ENCODE measurements at regions not wholly inside any gene's neighbourhood (a gene's known extent, or its start where the extent isn't known, plus 50 kb on each side); places are given as distances from the start of the nearest gene placed in this dataset.
"Not testable (repeated sequence)": the region's sequence is repeated elsewhere in the genome, so short reads cannot be mapped to it uniquely, and the experiment has no call there.

- TF ChIP-seq Cebpa-rat (IDR thresholded peaks at IDR 0.05) = no peak
- Histone ChIP-seq H3K9ac (no peak overlapping the region), H3K9me3 (no peaks in the 10 kb centered on the region), H4K20me1 (no peaks in the 10 kb centered on the region), H3K4me2 (no peak overlapping the region), H3K27me3 (no peaks in the 10 kb centered on the region), H3K4me3 (no peak overlapping the region), H3K4me1 (no peaks in the 10 kb centered on the region), H3K27ac (no peak overlapping the region), H3K36me3 (no peaks in the 10 kb centered on the region)
These were observed 958.3 kb downstream of the GALC start for GRCh38 chr14:87034680-87035079.

- H3K4me3 ChIP-seq = no peak overlapping the region
- no peaks in the 10 kb centered on the region for H3K27me3 ChIP-seq
- no peak overlapping the region for H3K4me2 ChIP-seq
- TF ChIP-seq Cebpa-rat (IDR thresholded peaks at IDR 0.05) = no peak
- no peaks in the 10 kb centered on the region for H3K36me3 ChIP-seq
- H3K27ac ChIP-seq = no peak overlapping the region
- no peaks in the 10 kb centered on the region for H3K9me3 ChIP-seq
- H3K4me1 ChIP-seq = no peaks in the 10 kb centered on the region
- no peaks in the 10 kb centered on the region for H4K20me1 ChIP-seq
- no peak overlapping the region for H3K9ac ChIP-seq
These were observed 962.8 kb downstream of the GALC start for GRCh38 chr14:87030197-87030596.

DNA sequence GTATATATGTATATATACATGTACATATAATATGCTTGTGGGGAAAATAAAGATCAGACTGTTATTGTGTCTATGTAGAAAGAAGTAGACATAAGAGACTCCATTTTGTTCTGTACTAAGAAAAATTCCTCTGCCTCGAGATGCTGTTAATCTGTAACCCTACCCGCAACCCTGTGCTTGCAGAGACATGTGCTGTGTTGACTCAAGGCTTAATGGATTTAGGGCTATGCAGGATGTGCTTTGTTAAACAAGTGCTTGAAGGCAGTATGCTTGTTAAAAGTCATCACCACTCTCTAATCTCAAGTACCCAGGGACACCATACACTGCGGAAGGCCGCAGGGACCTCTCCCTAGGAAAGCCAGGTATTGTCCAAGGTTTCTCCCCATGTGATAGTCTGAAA, 972.9 kb downstream of the GALC start:
- not testable (repeated sequence) for H3K27me3 ChIP-seq, H3K9me3 ChIP-seq, H3K4me3 ChIP-seq, H3K9ac ChIP-seq, H3K4me1 ChIP-seq, H4K20me1 ChIP-seq, H3K4me2 ChIP-seq, H3K36me3 ChIP-seq, H3K27ac ChIP-seq

DNA sequence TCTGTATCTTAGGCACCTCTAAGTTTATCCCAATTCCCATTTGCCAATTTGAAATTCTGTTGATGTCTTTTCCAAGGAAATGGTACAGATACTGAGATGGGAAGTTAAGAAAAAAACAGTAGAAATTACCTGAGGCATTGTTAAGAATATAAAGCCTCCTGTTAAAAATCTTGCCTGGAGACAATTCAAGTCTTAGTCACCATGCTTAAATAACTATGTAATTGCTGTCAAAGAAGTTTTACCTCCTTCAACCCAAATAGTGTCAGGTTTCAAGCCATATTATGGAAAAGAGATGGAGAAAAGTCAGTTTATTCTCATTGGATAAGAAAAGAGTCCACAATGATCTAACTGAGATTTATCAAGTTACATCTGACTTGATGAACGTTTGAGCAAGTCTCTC, 974.7 kb downstream of the GALC start:
- H3K4me1 ChIP-seq = no peaks in the 10 kb centered on the region
- no peak overlapping the region for H3K9ac ChIP-seq
- no peak overlapping the region for H3K27ac ChIP-seq
- no peaks in the 10 kb centered on the region for H4K20me1 ChIP-seq
- H3K9me3 ChIP-seq = no peaks in the 10 kb centered on the region; the same call in 1 of the 2 replicates
- no peaks in the 10 kb centered on the region for H3K36me3 ChIP-seq
- TF ChIP-seq Cebpa-rat (IDR thresholded peaks at IDR 0.05) = no peak
- H3K4me3 ChIP-seq = no peak overlapping the region
- H3K27me3 ChIP-seq = no peaks in the 10 kb centered on the region
- no peak overlapping the region for H3K4me2 ChIP-seq

DNA sequence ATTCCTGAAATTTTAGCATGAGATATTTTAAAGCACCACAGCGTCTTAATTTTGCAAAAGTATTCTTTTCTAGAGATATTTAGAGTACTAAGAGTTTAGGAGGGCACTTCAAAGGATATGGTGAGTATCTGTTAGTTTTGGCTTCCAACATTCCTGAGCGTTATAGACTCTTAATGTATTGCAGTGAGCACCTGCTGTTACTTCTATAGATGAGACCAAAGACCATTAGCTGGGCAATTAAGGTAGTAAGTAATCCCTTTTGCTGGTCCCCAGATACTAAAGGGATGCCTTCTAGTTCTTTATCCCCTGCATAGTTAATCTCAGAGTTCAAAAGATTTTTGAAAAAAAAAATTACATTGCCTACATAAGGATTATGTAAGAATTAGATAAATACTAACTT, 975.6 kb downstream of the GALC start:
- no peaks in the 10 kb centered on the region for H4K20me1 ChIP-seq
- H3K4me2 ChIP-seq = no peak overlapping the region
- H3K36me3 ChIP-seq = no peaks in the 10 kb centered on the region
- no peaks in the 10 kb centered on the region for H3K4me1 ChIP-seq
- H3K4me3 ChIP-seq = no peak overlapping the region
- no peak overlapping the region for H3K9ac ChIP-seq
- H3K27ac ChIP-seq = no peak overlapping the region
- TF ChIP-seq Cebpa-rat (IDR thresholded peaks at IDR 0.05) = no peak
- no peaks in the 10 kb centered on the region; the same call in 1 of the 2 replicates for H3K9me3 ChIP-seq
- H3K27me3 ChIP-seq = no peaks in the 10 kb centered on the region

- TF ChIP-seq Cebpa-rat (IDR thresholded peaks at IDR 0.05) = no peak
- Histone ChIP-seq H3K27me3 (no peaks in the 10 kb centered on the region), H4K20me1 (no peaks in the 10 kb centered on the region), H3K27ac (no peak overlapping the region), H3K9me3 (no peaks in the 10 kb centered on the region), H3K9ac (no peak overlapping the region), H3K4me3 (no peak overlapping the region), H3K36me3 (no peaks in the 10 kb centered on the region), H3K4me1 (no peaks in the 10 kb centered on the region), H3K4me2 (no peak overlapping the region)
These were observed 978.1 kb downstream of the GALC start for GRCh38 chr14:87014856-87015255.

- no peak for TF ChIP-seq Cebpa-rat (IDR thresholded peaks at IDR 0.05)
- no peak overlapping the region for H3K27ac ChIP-seq
- H3K4me3 ChIP-seq = no peak overlapping the region
- no peaks in the 10 kb centered on the region for H3K4me1 ChIP-seq
- H3K27me3 ChIP-seq = no peaks in the 10 kb centered on the region
- no peaks in the 10 kb centered on the region for H3K9me3 ChIP-seq
- no peak overlapping the region for H3K4me2 ChIP-seq
- H4K20me1 ChIP-seq = no peaks in the 10 kb centered on the region
- H3K9ac ChIP-seq = no peak overlapping the region
- H3K36me3 ChIP-seq = no peaks in the 10 kb centered on the region
These were observed 979.4 kb downstream of the GALC start for GRCh38 chr14:87013583-87013982.

DNA sequence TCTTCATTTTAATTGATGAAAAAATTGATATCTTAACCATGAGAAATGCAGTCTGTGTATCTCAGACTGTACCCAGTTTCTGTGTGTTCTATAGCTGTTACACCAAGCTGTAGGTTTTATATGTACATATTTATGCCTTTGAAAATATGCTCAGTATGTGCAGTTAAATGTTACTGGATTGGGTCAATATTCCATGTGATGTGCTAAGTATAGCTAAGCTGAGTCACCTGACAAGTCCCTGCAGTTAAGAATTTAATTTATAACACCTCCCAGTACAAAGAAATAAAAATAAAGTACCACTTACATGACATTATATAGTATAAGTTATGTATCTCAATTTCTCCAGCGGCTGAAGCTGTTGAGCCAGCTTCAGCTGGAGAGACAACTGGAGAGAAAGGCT, 984.0 kb downstream of the GALC start:
- no peak for TF ChIP-seq Cebpa-rat (IDR thresholded peaks at IDR 0.05)

GRCh38 chr14:87005280-87005679, 987.7 kb downstream of the GALC start:
- H3K27ac ChIP-seq = no peak overlapping the region
- TF ChIP-seq Cebpa-rat (IDR thresholded peaks at IDR 0.05) = no peak
- H4K20me1 ChIP-seq = no peaks in the 10 kb centered on the region
- H3K4me3 ChIP-seq = no peak overlapping the region
- H3K27me3 ChIP-seq = no peaks in the 10 kb centered on the region
- no peaks in the 10 kb centered on the region for H3K4me1 ChIP-seq
- H3K9me3 ChIP-seq = no peaks in the 10 kb centered on the region
- no peak overlapping the region for H3K4me2 ChIP-seq
- H3K36me3 ChIP-seq = no peaks in the 10 kb centered on the region
- H3K9ac ChIP-seq = no peak overlapping the region

More for the DNA sequence above, 984.0 kb downstream of the GALC start:
- Histone ChIP-seq H3K9ac (no peak overlapping the region), H3K4me3 (no peak overlapping the region), H4K20me1 (no peaks in the 10 kb centered on the region), H3K9me3 (no peaks in the 10 kb centered on the region), H3K4me2 (no peak overlapping the region), H3K27me3 (no peaks in the 10 kb centered on the region), H3K36me3 (no peaks in the 10 kb centered on the region), H3K27ac (no peak overlapping the region), H3K4me1 (no peaks in the 10 kb centered on the region)

DNA sequence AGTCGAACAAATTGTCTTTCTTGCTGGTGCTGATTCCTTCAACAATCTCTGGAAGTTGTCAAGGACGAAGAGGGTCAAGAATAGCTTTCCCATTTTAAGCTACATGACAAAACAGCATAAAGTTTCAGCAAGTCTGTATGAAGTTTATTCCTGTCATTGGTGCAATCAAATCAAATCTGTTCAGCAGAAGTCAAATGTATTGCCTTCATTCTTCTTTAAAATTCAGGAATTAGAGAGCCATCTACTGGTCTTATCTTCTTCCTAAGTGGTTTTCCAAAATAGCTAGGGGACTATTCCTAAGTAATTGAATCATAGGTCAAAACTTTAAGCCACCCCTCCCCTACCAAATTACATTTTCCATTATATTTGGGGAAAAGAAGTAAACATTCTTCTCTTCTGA, 990.2 kb downstream of the GALC start:
- Histone ChIP-seq H3K4me3 (no peak overlapping the region), H3K36me3 (no peaks in the 10 kb centered on the region), H3K27ac (no peak overlapping the region), H3K9ac (no peak overlapping the region), H3K9me3 (no peaks in the 10 kb centered on the region), H4K20me1 (no peaks in the 10 kb centered on the region), H3K27me3 (no peaks in the 10 kb centered on the region), H3K4me1 (no peaks in the 10 kb centered on the region), H3K4me2 (no peak overlapping the region)
- TF ChIP-seq Cebpa-rat (IDR thresholded peaks at IDR 0.05) = no peak

GRCh38 chr14:87001333-87001732, 991.6 kb downstream of the GALC start:
- Histone ChIP-seq H3K4me2 (no peak overlapping the region), H3K4me3 (no peak overlapping the region), H3K27me3 (no peaks in the 10 kb centered on the region), H4K20me1 (no peaks in the 10 kb centered on the region), H3K9me3 (no peaks in the 10 kb centered on the region), H3K36me3 (no peaks in the 10 kb centered on the region), H3K27ac (no peak overlapping the region), H3K4me1 (no peaks in the 10 kb centered on the region), H3K9ac (no peak overlapping the region)
- no peak for TF ChIP-seq Cebpa-rat (IDR thresholded peaks at IDR 0.05)

Measured in BLaER1 (cell line).